ENCODE measurements at regions not wholly inside any gene's neighbourhood (a gene's known extent, or its start where the extent isn't known, plus 50 kb on each side); places are given as distances from the start of the nearest gene placed in this dataset.

- H3K27ac Mint-ChIP-seq = no peak overlapping the region
- peaks cover 20% of the 10 kb centered on the region for H3K27me3 Mint-ChIP-seq
- H3K36me3 Mint-ChIP-seq = no peaks in the 10 kb centered on the region
- H3K4me1 Mint-ChIP-seq = no peaks in the 10 kb centered on the region
- H3K4me3 Mint-ChIP-seq = no peak overlapping the region
- peaks cover 0 to 4% (median 0%) of the 10 kb centered on the region in 3 donors for H3K9me3 Mint-ChIP-seq
These were observed 149.1 kb downstream of the AACS start for GRCh38 chr12:125214289-125214688.

- Mint-ChIP-seq H3K4me3 (no peak overlapping the region), H3K4me1 (no peaks in the 10 kb centered on the region), H3K9me3 (peaks cover 0 to 2% (median 0%) of the 10 kb centered on the region in 3 donors), H3K27ac (no peak overlapping the region), H3K27me3 (peaks cover 12% of the 10 kb centered on the region), H3K36me3 (no peaks in the 10 kb centered on the region)
These were observed 151.5 kb downstream of the AACS start for GRCh38 chr12:125216756-125217155.

- Mint-ChIP-seq H3K27me3 (peaks cover 12% of the 10 kb centered on the region), H3K4me1 (no peaks in the 10 kb centered on the region), H3K9me3 (peaks cover 0 to 2% (median 0%) of the 10 kb centered on the region in 3 donors), H3K4me3 (no peak overlapping the region), H3K36me3 (no peaks in the 10 kb centered on the region), H3K27ac (no peak overlapping the region)
These were observed 152.1 kb downstream of the AACS start for GRCh38 chr12:125217308-125217707.

- Mint-ChIP-seq H3K4me3 (no peak overlapping the region), H3K4me1 (peaks cover 0 to 2% (median 0%) of the 10 kb centered on the region in 3 donors), H3K36me3 (no peaks in the 10 kb centered on the region), H3K27me3 (peaks cover 8% of the 10 kb centered on the region), H3K27ac (no peak overlapping the region), H3K9me3 (peaks cover 0 to 2% (median 0%) of the 10 kb centered on the region in 3 donors)
These were observed 153.7 kb downstream of the AACS start for GRCh38 chr12:125218952-125219351.

DNA sequence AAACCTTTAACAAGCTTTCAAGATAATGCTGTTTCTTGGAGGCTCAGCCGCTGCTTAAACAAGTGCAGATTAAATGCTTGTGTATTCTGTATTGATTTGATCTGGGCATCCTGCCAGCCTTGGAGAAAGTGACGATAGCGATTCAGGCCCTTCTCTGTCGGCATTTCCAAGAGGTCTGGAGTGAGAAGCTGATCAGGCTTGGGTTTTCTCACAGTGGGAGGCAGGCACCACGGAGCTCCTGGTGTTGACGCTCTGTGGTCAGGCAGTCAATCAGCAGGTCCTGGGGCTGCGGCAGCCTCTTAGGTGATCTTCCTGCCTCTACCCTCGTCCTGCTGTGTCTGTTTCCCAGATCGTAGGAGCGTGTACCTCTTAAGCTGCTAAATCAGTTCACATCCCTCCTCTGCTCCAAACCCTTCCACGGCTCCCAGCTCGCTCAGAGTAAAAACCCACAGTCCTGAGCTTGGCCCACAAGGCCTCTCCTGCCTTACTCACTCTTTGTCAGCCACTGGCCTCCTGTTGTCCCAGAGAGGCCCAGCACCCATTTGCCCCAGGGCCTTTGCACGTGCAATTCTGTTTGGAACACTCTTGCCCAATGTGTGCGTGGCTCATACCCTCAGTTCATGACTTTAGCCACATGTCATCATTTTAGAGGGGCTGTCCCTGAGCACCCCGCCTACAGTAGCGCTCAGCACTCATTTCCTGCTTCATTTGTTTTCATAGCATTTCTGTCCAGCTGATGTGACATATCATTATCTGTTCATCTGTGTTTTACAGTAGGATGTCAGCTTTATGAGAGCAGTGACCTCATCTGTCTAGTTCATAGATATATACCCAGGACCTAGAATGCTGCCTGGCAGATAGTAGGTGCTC, 155.4 kb downstream of the AACS start:
- Mint-ChIP-seq H3K36me3 (no peaks in the 10 kb centered on the region), H3K4me3 (no peak overlapping the region), H3K27ac (no peak overlapping the region), H3K27me3 (peaks cover 7% of the 10 kb centered on the region), H3K4me1 (peaks cover 0 to 2% (median 0%) of the 10 kb centered on the region in 3 donors), H3K9me3 (peaks cover 0 to 2% (median 0%) of the 10 kb centered on the region in 3 donors)

- Mint-ChIP-seq H3K27ac (no peak overlapping the region), H3K4me3 (peak overlapping the region in 1 of 4 donors; percentile 19), H3K36me3 (no peaks in the 10 kb centered on the region), H3K9me3 (peaks cover 0 to 2% (median 0%) of the 10 kb centered on the region in 3 donors), H3K27me3 (peaks cover 7% of the 10 kb centered on the region), H3K4me1 (peaks cover 0 to 2% (median 0%) of the 10 kb centered on the region in 3 donors)
These were observed 156.4 kb downstream of the AACS start for GRCh38 chr12:125221602-125222001.

DNA sequence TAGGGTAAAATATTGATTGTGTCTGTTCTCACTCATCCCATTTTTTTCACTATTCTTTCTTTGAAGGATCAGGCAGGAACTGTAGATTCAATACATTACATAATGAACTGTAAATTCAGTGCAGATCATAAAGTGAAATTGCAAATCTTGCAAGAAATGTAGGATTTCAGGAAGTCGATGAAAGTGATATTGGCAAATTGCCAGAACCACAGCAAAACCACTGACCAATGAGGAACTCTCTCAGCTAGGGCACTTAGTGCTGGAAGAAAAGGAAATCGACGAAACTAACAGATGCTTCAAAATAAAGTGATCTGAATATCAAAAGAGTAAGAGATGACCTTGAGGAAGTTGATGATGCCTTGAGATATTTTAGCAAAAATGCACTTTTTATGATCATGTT, 157.6 kb downstream of the AACS start:
- Mint-ChIP-seq H3K27me3 (peaks cover 10% of the 10 kb centered on the region), H3K27ac (no peak overlapping the region), H3K4me3 (no peak overlapping the region), H3K36me3 (peaks cover under 1% of the 10 kb centered on the region), H3K9me3 (peaks cover 0 to 2% (median 0%) of the 10 kb centered on the region in 3 donors), H3K4me1 (peaks cover 0 to 2% (median 0%) of the 10 kb centered on the region in 3 donors)

- Mint-ChIP-seq H3K4me1 (peaks cover 0 to 2% (median 0%) of the 10 kb centered on the region in 3 donors), H3K9me3 (peaks cover 0 to 2% (median 0%) of the 10 kb centered on the region in 3 donors), H3K27me3 (peaks cover 6% of the 10 kb centered on the region), H3K36me3 (peaks cover 3% of the 10 kb centered on the region), H3K27ac (no peak overlapping the region), H3K4me3 (no peak overlapping the region)
These were observed 160.4 kb downstream of the AACS start for GRCh38 chr12:125225641-125226040.

- Mint-ChIP-seq H3K27me3 (peaks cover 6% of the 10 kb centered on the region), H3K27ac (peak overlapping the region in 1 of 3 donors; percentile 86), H3K9me3 (no peaks in the 10 kb centered on the region), H3K4me1 (no peaks in the 10 kb centered on the region), H3K36me3 (peaks cover 3% of the 10 kb centered on the region), H3K4me3 (no peak overlapping the region)
These were observed 163.5 kb downstream of the AACS start for GRCh38 chr12:125228519-125229260.

DNA sequence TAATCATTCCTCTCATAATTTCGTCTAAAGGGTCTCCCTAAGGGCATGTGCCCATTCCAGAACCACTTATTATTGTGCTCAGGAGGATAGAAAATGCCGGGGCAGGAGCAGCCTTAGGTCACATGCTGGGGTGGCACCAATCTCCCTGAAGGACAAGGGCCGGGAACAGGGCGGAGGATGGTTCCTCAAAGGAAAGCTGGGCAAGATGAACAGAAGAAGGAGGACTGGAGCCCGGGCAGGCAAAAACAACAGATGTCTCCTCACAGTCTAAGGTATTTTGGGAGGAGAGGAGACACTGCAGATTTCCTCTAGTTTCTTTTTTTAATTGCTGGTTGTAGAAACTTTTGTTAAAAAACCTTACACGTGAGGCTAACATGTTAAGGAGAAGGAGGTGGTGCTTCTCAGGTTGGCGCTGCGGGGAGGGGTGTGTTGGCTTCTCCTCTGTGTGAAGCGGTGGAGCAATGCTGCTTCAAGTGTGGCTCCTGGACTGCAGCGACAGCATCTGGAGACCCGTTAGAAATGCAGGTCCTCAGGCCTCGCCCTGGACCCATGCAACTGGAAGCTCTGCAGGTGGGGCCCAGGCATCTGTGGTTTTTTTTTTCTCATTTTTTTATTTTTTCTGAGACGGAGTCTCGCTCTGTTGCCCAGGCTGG, 164.8 kb downstream of the AACS start:
- H3K4me3 Mint-ChIP-seq = no peak overlapping the region
- H3K27me3 Mint-ChIP-seq = peaks cover 3% of the 10 kb centered on the region
- peak overlapping the region in 1 of 3 donors; percentile 33 for H3K27ac Mint-ChIP-seq
- peaks cover 3% of the 10 kb centered on the region for H3K36me3 Mint-ChIP-seq
- no peaks in the 10 kb centered on the region for H3K9me3 Mint-ChIP-seq
- H3K4me1 Mint-ChIP-seq = no peaks in the 10 kb centered on the region

- Mint-ChIP-seq H3K4me1 (no peaks in the 10 kb centered on the region), H3K27ac (no peak overlapping the region), H3K4me3 (no peak overlapping the region), H3K36me3 (no peaks in the 10 kb centered on the region), H3K27me3 (peaks cover 3% of the 10 kb centered on the region), H3K9me3 (no peaks in the 10 kb centered on the region)
These were observed 168.1 kb downstream of the AACS start for GRCh38 chr12:125233319-125233718.

GRCh38 chr12:125239563-125239962, 174.3 kb downstream of the AACS start:
- no peaks in the 10 kb centered on the region for H3K9me3 Mint-ChIP-seq
- no peaks in the 10 kb centered on the region for H3K36me3 Mint-ChIP-seq
- no peak overlapping the region for H3K4me3 Mint-ChIP-seq
- no peaks in the 10 kb centered on the region for H3K4me1 Mint-ChIP-seq
- H3K27me3 Mint-ChIP-seq = peaks cover 10% of the 10 kb centered on the region
- no peak overlapping the region for H3K27ac Mint-ChIP-seq

- no peaks in the 10 kb centered on the region for H3K9me3 Mint-ChIP-seq
- no peaks in the 10 kb centered on the region for H3K4me1 Mint-ChIP-seq
- H3K27me3 Mint-ChIP-seq = peaks cover 13% of the 10 kb centered on the region
- H3K27ac Mint-ChIP-seq = no peak overlapping the region
- H3K36me3 Mint-ChIP-seq = no peaks in the 10 kb centered on the region
- H3K4me3 Mint-ChIP-seq = no peak overlapping the region
These were observed 175.5 kb downstream of the AACS start for GRCh38 chr12:125240717-125241116.

- H3K4me1 Mint-ChIP-seq = no peaks in the 10 kb centered on the region
- H3K36me3 Mint-ChIP-seq = no peaks in the 10 kb centered on the region
- H3K27me3 Mint-ChIP-seq = peaks cover 14% of the 10 kb centered on the region
- H3K4me3 Mint-ChIP-seq = no peak overlapping the region
- no peak overlapping the region for H3K27ac Mint-ChIP-seq
- H3K9me3 Mint-ChIP-seq = no peaks in the 10 kb centered on the region
These were observed 178.6 kb downstream of the AACS start for GRCh38 chr12:125243811-125244210.

DNA sequence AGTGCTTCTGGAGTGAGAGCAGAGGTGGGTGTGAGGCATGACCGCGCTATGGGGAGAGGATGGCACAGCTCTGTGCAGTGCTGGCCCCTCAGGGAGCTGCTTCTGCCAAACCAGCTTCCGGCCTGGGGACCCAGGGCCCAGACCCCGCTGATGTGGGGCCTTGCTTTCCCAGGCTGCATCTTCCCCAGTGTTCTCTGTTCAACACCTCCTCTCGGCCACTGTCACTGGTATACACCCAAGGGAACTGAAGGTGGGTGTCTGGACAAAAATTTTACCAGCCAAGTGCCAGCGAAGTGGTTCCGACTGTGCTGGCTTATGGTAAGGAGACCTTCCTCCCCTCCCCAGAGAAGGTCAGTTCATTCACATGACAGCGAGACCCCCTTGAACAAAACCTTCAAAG, 179.1 kb downstream of the AACS start:
- Mint-ChIP-seq H3K4me1 (no peaks in the 10 kb centered on the region), H3K9me3 (no peaks in the 10 kb centered on the region), H3K36me3 (no peaks in the 10 kb centered on the region), H3K27me3 (peaks cover 14% of the 10 kb centered on the region), H3K27ac (no peak overlapping the region), H3K4me3 (no peak overlapping the region)

All from IgD-negative memory B cell (primary cell).